Right lobe of liver (tissue), 6 donors: ENCODE measurements at regions not wholly inside any gene's neighbourhood (a gene's known extent, or its start where the extent isn't known, plus 50 kb on each side); places are given as distances from the start of the nearest gene placed in this dataset.

Experiments
- ATAC-seq, 4 donors: fragments of 200-7000 bp; cut with Tn5 transposase; one replicate each; pipeline ENCODE4 v1.9.1; 2020; ENCODE audit warnings: mild to moderate bottlenecking in 4 of 4, moderate library complexity in 4 of 4
- DNase-seq, 3 donors: peaks; one replicate each; pipeline ENCODE4 v3.0.0-alpha.2; 2020
- H3K27ac ChIP-seq, 3 donors: fragments of 200-600 bp; one replicate each; pipeline ENCODE4 v1.8.0; 2022
- H3K27me3 ChIP-seq, 2 donors: fragments of 200-600 bp; one replicate each; pipeline ENCODE4 v1.8.0; 2022
- H3K36me3 ChIP-seq, 4 donors: fragments of 200-600 bp; sonication (generic) in 1 of 4; one replicate each; pipeline versions ENCODE4 v1.5.1 to v1.8.0; 2017 to 2022; ENCODE audit warnings: control low read depth in 1 of 4
- H3K4me1 ChIP-seq, 4 donors: fragments of 200-600 bp; sonication (generic) in 1 of 4; one replicate each; pipeline versions ENCODE4 v1.5.1 to v1.8.0; 2017 to 2022; ENCODE audit warnings: control low read depth in 1 of 4
- H3K4me3 ChIP-seq, 3 donors: fragments of 200-600 bp; one replicate each; pipeline ENCODE4 v1.8.0; 2022
- H3K9me3 ChIP-seq, 4 donors: fragments of 200-600 bp; sonication (generic) in 1 of 4; one replicate each; pipeline versions ENCODE4 v1.5.1 to v1.8.0; 2017 to 2022; ENCODE audit warnings: control low read depth in 1 of 4
- CTCF ChIP-seq, 4 donors: fragments of 200-600 bp in 3 of 4; fragments of 450-650 bp in 1 of 4; IDR thresholded peaks; one replicate each; pipeline versions ENCODE4 v1.5.1 to v1.8.0; 2016 to 2022; ENCODE audit warnings: antibody characterized with exemption in 4 of 4, mild to moderate bottlenecking in 2 of 4
- POLR2A ChIP-seq: fragments of 450-650 bp; IDR thresholded peaks from one replicate; pipeline ENCODE4 v1.6.1; 2017; ENCODE audit warnings: antibody characterized with exemption, mild to moderate bottlenecking
- WGBS: methylation state at CpG from one replicate; pipeline ENCODE4 v1.1.6; 2018; ENCODE audit warnings: low coverage, low lambda C conversion rate; ENCODE audit not compliant: insufficient coverage; ENCODE audit errors: missing lambda C conversion rate; 5-methylcytosine and 5-hydroxymethylcytosine counted together
- intact Hi-C, 2 donors: fragments of 100-400 bp; cut with DNase I; formaldehyde crosslinking; loops; one replicate each; pipeline versions ENCODE4 v1.11.2 to v1.14.1; 2022
- donor health status: DM: no; HTN: yes; CAD: no.
- donor health status: DM: no; HTN: no; CAD: no.
- donor health status: DM: no; HTN: no; CAD: no.
- donor health status: DM: no; HTN: yes; CAD: no.
- donor health status: DM: no; HTN: yes; CAD: no.

GRCh38 chr17:77534137-77534536, 393.4 kb downstream of the SEC14L1 start:
- Histone ChIP-seq H3K27ac (no peak overlapping the region), H3K4me3 (no peak overlapping the region), H3K36me3 (no peaks in the 10 kb centered on the region), H3K4me1 (no peaks in the 10 kb centered on the region), H3K9me3 (no peaks in the 10 kb centered on the region), H3K27me3 (no peaks in the 10 kb centered on the region)
- no peak for DNase-seq
- no peak for ATAC-seq
- TF ChIP-seq CTCF (IDR thresholded peaks at IDR 0.05): no peak
- no peak for TF ChIP-seq POLR2A
- intact Hi-C loops: no loop called here
- WGBS: 86% methylated on average over 5 of the region's 5 CpGs

- no peaks in the 10 kb centered on the region for H3K36me3 ChIP-seq
- no peaks in the 10 kb centered on the region for H3K4me1 ChIP-seq
- DNase-seq (no peak), ATAC-seq (no peak)
- no peaks in the 10 kb centered on the region for H3K9me3 ChIP-seq
- no peak overlapping the region for H3K4me3 ChIP-seq
- H3K27me3 ChIP-seq: no peaks in the 10 kb centered on the region
- H3K27ac ChIP-seq: no peak overlapping the region
- TF ChIP-seq CTCF (IDR thresholded peaks at IDR 0.05) (no peak), POLR2A (no peak)
- WGBS: 46% methylated on average over 9 of the region's 10 CpGs
- intact Hi-C loops: no loop called here
Measured at GRCh38 chr17:77535435-77535834, 394.7 kb downstream of the SEC14L1 start.

- TF ChIP-seq POLR2A (no peak), CTCF (IDR thresholded peaks at IDR 0.05) (no peak)
- ATAC-seq (no peak), DNase-seq (no peak)
- no peak overlapping the region for H3K27ac ChIP-seq
- H3K4me1 ChIP-seq: no peaks in the 10 kb centered on the region
- no peaks in the 10 kb centered on the region for H3K36me3 ChIP-seq
- 52% methylated on average over 6 of the region's 6 CpGs for WGBS
- H3K9me3 ChIP-seq: no peaks in the 10 kb centered on the region
- peaks cover 0 to 2% of the 10 kb centered on the region in 2 donors for H3K27me3 ChIP-seq
- no peak overlapping the region for H3K4me3 ChIP-seq
- intact Hi-C loops: no loop called here
Measured at GRCh38 chr17:77535892-77536291, 395.1 kb downstream of the SEC14L1 start.

- H3K36me3 ChIP-seq: no peaks in the 10 kb centered on the region
- no peak overlapping the region for H3K4me3 ChIP-seq
- no peaks in the 10 kb centered on the region for H3K4me1 ChIP-seq
- no peak for DNase-seq
- no peak overlapping the region for H3K27ac ChIP-seq
- no peak for TF ChIP-seq CTCF (IDR thresholded peaks at IDR 0.05)
- TF ChIP-seq POLR2A: no peak
- no peaks in the 10 kb centered on the region for H3K9me3 ChIP-seq
- peaks cover 0 to 2% of the 10 kb centered on the region in 2 donors for H3K27me3 ChIP-seq
- intact Hi-C loops: no loop called here
- 82% methylated on average over 6 of the region's 7 CpGs for WGBS
- ATAC-seq: no peak
Measured at GRCh38 chr17:77537566-77537965, 396.8 kb downstream of the SEC14L1 start.

- intact Hi-C loops: no loop called here
- Histone ChIP-seq H3K27ac (no peak overlapping the region), H3K4me1 (no peaks in the 10 kb centered on the region), H3K9me3 (no peaks in the 10 kb centered on the region), H3K4me3 (no peak overlapping the region), H3K36me3 (no peaks in the 10 kb centered on the region), H3K27me3 (peaks cover 0 to 2% of the 10 kb centered on the region in 2 donors)
- 51% methylated on average over 7 of the region's 11 CpGs for WGBS
- no peak for TF ChIP-seq CTCF (IDR thresholded peaks at IDR 0.05)
- TF ChIP-seq POLR2A: no peak
- ATAC-seq: no peak
- DNase-seq: no peak
Measured at GRCh38 chr17:77540531-77540930, 399.8 kb downstream of the SEC14L1 start.
